Endometrium (tissue), 2 donors: ENCODE measurements at regions not wholly inside any gene's neighbourhood (a gene's known extent, or its start where the extent isn't known, plus 50 kb on each side); places are given as distances from the start of the nearest gene placed in this dataset.

Experiments
- FAIRE-seq: peaks from 2 replicates; lab custom pipeline; 2012; peaks lifted over from hg19 to GRCh38; lab: Jason Lieb, UNC
- donor health status: control.
- donor health status: control.

GRCh38 chr1:113219828-113220227 lies 146.8 kb downstream of the LRIG2 start:
- FAIRE-seq: no peak

- no peak for FAIRE-seq
Observed at GRCh38 chr1:113223040-113223439, 150.0 kb downstream of the LRIG2 start.

- no peak for FAIRE-seq
Observed at GRCh38 chr1:113223546-113223945, 150.5 kb downstream of the LRIG2 start.

- no peak for FAIRE-seq
Observed at GRCh38 chr1:113226148-113226547, 153.2 kb downstream of the LRIG2 start.

- FAIRE-seq: no peak
Observed at GRCh38 chr1:113231866-113232265, 158.4 kb upstream of the MAGI3 start.

- no peak for FAIRE-seq
Observed at GRCh38 chr1:113233441-113233840, 156.9 kb upstream of the MAGI3 start.

- no peak for FAIRE-seq
Observed at GRCh38 chr1:113241237-113241636, 149.1 kb upstream of the MAGI3 start.

- FAIRE-seq: no peak
Observed at GRCh38 chr1:113242481-113242880, 147.8 kb upstream of the MAGI3 start.

GRCh38 chr1:113243529-113243928 lies 146.8 kb upstream of the MAGI3 start:
- FAIRE-seq: no peak

GRCh38 chr1:113244112-113244820 lies 146.0 kb upstream of the MAGI3 start:
- FAIRE-seq: no peak

GRCh38 chr1:113245252-113245651 lies 145.1 kb upstream of the MAGI3 start:
- no peak for FAIRE-seq

GRCh38 chr1:113246929-113247328 lies 143.4 kb upstream of the MAGI3 start:
- FAIRE-seq: no peak

GRCh38 chr1:113247355-113247754 lies 143.0 kb upstream of the MAGI3 start:
- FAIRE-seq: no peak

GRCh38 chr1:113247782-113248181 lies 142.5 kb upstream of the MAGI3 start:
- no peak for FAIRE-seq

- FAIRE-seq: no peak
Observed at GRCh38 chr1:113248494-113248893, 141.8 kb upstream of the MAGI3 start.

GRCh38 chr1:113250161-113250560 lies 140.2 kb upstream of the MAGI3 start:
- FAIRE-seq: no peak

GRCh38 chr1:113252166-113252565 lies 138.1 kb upstream of the MAGI3 start:
- FAIRE-seq: no peak

GRCh38 chr1:113253187-113253586 lies 137.1 kb upstream of the MAGI3 start:
- no peak for FAIRE-seq

- FAIRE-seq: no peak
Observed at GRCh38 chr1:113253590-113253989, 136.7 kb upstream of the MAGI3 start.

GRCh38 chr1:113255038-113255719 lies 135.1 kb upstream of the MAGI3 start:
- FAIRE-seq: no peak

GRCh38 chr1:113255720-113256347 lies 134.5 kb upstream of the MAGI3 start:
- FAIRE-seq: no peak

GRCh38 chr1:113256348-113256729 lies 134.0 kb upstream of the MAGI3 start:
- no peak for FAIRE-seq

GRCh38 chr1:113259988-113260387 lies 130.3 kb upstream of the MAGI3 start:
- FAIRE-seq: no peak

- no peak for FAIRE-seq
Observed at GRCh38 chr1:113265196-113265595, 125.1 kb upstream of the MAGI3 start.
